GM19035 (cell line): ENCODE measurements at regions not wholly inside any gene's neighbourhood (a gene's known extent, or its start where the extent isn't known, plus 50 kb on each side); places are given as distances from the start of the nearest gene placed in this dataset.

Experiments
- ATAC-seq: cut with Tn5 transposase; IDR thresholded peaks from one replicate; pipeline ENCODE4 v1.9.1; 2021; ENCODE audit not compliant: unreplicated experiment

DNA sequence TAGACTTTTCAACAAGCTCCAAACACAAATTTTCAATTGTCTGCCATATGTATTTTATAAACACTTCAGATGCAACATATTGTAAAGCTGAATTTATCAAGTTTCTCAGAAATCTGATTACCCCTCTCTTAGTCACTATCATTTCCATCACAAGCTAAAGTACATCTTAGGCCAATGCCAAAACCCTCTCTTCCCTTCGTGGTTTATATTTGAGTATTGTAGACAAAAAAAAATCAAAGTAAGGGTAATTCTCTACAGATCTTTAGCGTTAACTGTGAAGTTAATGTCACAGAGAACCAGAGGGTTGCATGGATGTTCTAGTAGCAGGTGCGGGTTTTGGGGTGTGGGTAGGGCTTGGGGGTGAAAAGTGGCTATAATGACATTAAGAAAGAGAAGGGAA lies 387.7 kb upstream of the PTGER4 start:
- ATAC-seq, result no peak

DNA sequence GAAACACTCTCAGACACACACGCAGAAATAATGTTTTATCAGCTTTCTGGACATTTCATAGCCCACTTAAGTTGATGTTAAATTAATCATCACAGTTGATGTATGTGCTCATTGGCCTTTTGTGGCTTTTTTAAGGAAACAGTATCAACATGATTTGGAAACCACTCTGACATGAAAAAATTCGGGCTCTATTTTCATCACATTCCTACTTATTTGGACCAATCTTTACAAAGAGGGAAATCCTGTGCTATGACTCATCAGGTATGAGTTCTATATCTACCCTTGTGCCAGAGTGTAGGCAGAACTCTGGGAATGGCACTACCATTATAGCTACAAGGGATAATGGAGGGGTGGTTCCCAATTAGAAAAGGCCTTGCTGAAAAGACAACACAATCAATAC lies 388.4 kb upstream of the PTGER4 start:
- no peak for ATAC-seq

DNA sequence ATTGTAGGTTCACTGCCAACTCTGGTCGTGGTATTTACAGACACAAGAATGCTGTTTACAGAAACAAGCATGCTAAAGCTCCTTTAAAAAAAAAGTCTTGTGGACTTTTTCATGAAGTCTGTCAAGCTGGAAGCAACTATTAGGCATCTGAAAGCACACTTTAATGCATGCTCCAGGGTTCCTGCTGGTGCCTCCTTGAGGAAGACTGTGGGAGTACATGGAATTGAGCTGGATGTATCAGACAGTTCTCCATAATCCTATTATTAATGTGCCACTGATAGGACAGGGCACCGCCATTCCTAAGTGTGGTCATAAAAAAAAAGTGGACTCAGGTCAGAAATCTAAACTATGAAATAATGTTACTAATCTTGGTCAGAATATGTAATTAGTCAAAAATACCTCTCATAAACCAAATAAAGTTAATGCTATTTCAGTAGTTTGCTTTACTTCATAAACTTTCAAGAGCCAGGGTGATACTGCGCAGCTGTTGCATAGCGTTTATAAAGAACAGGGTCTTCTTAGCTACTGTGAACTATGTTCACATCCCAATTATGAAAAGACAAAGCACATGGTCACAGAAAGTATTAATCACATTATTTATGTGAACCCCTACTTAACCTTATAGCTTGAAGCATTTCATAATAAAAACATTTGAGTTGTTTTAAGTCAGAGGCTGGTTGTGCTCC lies 390.8 kb upstream of the PTGER4 start:
- ATAC-seq, result no peak

DNA sequence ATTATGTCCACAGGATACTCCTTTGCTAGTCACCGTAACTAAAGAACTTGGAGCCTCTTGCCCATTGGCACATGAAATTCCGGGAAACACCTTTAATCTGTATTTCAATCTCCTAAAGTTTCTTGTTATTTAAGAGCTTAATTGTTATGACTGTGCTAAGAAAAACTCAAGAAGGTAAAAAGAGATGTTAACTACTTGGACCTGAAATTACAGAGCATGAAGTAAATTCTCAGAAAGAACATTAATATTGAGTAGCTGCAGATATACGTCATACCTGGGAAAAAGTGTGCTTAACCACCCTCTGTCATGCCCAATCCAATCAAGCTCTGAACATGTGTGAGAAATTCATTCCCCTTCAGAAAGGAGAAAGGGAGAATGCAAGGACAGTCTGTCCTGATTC lies 394.9 kb upstream of the PTGER4 start:
- no peak for ATAC-seq

DNA sequence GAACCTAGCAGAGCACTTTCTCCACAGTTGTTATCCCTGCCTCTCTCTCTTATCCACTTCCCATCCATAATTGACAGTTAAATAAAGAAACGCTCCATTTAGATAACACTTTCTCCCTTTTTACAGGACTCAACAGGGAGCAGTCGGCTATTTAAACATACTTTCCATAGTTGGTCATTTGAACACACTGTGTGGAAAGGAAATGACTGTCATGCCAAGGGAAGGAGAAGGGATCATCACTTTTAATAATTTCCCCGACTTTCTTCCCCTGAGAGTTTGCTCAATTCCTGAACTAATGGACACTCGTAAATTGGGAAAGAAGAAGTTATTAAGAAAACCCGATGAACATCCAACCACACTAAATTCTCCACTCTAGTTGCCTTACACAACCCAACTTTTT lies 400.8 kb upstream of the PTGER4 start:
- no peak for ATAC-seq

DNA sequence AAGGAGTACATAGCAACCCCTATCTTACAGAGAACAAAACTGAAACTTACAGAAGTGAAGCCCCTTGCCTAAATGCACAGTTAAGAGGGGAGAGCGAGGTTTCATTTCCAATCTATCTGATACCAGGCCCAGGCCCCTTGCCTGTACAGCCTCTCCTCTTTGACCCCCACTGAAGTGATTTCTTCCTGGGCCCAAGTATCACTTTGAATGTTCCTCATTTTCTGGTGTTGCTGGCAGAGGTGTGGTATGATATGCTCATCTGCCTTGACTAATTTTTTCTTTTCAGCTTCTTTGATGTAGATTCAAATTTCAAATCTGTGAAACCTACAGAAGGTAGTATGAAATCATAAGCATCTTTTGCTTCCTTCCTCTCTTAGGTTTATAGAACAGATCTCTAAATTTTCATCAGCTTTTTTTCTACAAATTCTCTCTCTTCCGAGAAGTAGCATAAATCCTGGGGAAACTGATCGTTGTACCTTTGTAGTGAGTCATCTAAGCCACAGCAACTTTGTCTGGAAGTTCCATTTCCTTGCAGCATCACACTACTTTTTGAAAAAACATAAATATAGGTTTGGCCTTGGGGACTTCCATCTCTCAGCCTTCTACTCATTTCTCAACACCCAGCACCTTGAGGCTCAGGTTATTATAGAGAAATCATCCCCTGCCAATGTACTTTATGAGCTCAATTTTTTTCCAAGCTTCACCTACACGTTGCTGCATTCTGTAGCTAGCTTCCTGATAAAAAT lies 402.4 kb upstream of the PTGER4 start:
- peak; percentile 54 for ATAC-seq

DNA sequence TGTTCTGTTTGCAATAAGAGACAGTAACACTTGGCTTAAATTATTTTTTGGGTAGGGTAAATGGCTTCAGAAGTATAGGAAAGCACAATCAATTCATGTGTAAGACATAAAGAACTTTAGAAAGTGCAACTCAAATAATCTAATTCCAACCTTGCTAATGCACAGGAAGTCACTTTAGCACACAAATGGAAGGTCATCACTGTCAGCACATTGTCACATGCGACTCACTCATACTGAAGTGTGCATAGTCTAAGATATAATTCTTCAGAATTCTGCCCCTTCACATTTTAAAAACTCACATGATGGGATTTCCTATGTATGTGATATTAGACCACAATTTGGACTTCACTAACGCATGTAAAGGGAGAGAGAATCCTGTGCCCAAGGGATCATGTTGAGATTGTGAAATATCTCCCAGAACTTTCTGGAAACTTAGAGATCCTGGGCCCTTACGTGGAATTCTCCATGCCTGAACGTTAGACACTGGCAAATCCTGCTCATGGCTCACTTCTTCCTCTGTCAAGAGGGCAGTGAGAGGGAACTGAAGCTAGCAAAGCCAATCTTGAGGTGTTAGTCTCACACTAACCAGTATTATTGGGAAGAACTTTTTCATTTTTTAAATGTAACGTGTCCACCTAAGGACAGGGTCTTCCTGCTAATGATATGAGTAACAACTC lies 403.2 kb upstream of the PTGER4 start:
- ATAC-seq, result peak; percentile 15

DNA sequence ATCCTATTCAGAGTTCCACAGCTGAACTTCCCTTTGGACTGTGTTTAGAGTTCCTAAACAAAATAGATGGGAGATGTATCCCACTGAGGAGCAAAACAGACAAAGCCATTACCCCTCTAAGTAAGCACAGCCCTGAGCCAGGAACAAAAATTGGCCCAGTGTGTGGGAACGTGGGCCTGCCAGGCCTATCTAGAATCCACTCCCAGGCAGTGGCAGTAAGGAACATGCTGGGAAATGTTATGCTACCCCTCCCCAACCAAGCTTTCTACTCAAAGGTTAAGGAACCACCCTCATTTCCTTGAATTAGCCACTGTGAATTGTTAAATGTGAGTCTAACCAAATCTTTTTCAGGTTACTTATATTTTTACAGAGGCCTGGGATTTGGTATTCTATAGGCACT lies 405.1 kb upstream of the PTGER4 start:
- ATAC-seq, result no peak

DNA sequence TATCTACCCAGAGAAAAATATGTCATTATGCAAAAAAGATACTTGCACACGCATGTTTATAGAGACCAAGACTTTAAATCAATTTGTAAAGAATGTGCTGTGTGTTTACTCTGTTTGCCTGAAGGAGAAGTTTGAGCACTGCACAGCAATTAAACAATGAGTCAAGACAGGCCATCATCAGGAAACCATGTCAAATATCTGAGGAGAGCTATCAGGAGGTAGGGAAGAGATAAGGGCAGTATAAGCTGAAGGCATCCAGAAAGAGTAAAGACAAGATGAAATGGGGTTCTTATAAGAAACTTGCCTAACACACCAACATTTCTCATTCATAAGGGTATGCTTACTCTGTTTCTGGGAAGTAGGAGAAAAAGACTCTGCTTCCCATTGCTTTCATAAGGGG lies 405.8 kb upstream of the PTGER4 start:
- no peak for ATAC-seq

DNA sequence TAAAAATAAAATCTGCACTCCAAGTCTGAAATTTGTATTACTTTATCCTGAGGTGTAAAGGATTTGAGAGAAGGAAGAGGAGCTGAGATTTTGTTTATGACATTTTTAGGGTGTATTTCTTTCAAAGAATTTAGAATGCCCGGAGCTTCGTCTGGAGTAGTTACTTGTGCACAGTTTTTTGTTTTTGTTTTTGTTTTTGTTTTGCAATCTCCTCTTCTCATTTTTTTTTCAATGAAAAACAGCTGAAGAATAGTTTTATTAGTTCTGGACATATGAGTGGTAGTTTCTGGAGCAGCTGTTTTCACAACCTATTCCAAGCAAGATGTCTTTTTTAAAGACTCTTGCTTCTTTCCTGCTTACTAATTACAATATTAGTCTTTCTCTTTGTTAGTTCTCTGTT lies 408.2 kb upstream of the PTGER4 start:
- no peak for ATAC-seq

DNA sequence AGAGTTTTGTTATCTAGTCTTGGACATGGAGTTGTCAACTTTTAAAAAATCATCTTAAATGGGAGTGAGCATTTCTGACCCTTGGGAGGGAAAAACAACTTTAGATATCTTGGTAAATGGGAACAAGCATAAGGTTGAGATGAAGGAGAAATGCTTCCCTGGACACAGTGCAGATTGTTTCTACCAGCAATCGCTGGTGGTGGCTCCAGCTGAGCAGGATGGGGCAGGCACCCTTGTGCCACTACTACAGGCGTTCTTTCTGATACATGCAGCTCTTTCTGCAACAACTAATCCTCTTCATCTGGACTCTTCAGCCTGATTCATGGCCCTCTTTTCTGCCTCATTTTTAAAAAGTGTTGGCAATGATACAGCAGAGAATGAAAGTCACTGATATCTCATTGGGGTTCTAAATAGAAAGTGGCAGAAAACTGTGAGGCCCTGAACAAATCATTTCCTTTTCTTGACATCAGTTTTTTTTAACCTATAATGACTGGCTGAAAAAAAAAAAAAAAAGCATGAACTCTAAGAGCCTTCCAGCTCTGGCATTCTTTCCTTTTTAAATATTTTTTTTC lies 409.4 kb upstream of the PTGER4 start:
- ATAC-seq, result no peak

DNA sequence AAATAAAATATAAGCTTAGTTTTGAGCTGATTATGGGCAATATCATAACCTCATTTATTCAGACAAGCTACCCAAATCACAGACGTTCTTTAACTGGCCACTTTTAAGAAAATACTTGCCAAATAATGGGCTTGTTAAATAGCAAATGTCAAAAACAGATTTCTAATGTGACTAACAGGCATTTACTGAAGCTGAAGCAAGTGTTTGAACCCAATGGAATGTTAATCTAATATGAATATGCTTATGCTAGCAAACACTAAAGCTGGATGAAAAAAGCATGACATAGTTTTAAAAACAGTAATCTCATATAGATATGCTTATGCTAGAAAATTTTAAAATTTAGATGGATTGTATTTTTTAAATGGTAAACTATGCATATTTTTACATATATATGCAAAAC lies 411.6 kb upstream of the PTGER4 start:
- no peak for ATAC-seq

DNA sequence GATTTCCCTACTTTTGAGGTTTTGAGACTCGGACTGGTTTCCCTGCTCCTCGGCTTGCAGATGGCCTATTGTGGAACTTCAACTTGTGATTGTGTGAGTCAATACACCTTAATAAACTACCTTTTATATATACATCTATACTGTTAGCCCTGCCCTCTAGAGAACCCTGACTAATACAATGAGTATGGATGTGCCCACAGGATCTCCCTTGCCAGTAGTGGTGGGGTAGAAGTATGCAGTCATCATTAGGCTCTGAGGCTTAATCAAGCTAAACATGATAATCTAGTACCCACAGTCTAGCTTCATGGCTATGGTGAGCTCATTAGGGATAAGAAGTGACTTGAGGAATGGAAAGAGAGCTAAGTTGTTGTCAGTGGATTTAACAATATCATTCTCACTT lies 412.8 kb upstream of the PTGER4 start:
- no peak for ATAC-seq

DNA sequence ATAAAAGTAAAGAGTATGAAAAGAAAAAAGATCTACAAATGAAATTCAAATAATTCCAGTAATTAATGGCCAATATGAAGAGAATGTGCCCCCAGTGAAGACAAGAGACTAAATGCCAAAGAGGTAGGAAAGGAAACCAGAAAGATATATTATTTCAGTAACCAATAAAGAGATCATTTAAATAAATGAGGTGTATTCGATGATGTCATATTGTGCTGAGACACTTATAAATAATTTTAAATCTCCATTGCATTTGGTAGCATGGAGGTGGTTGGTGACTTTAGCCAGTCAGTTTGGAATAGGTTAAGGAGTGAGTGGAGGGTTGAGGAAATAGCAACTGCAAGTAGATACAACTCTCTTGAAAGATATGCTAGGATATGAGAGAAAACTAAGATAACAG lies 417.7 kb upstream of the PTGER4 start:
- no peak for ATAC-seq

DNA sequence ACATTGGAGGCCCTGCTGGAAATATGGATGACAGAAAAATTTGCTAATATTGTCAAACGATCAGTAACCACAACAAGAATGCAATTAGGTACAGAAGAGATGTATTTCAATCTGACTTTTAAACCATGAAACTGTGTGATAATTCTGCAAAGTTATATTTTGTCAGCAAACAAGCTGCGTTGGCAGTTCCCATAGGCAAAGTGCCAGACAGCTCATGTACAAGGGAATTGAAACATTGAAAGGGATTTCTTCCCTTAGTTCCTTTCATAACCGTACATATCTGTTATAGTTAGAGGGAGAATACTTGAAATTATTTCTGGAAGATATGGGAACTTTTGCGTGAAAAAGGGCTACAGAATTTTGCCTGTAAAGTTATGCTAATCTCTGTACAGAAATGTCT lies 419.4 kb upstream of the PTGER4 start:
- no peak for ATAC-seq

DNA sequence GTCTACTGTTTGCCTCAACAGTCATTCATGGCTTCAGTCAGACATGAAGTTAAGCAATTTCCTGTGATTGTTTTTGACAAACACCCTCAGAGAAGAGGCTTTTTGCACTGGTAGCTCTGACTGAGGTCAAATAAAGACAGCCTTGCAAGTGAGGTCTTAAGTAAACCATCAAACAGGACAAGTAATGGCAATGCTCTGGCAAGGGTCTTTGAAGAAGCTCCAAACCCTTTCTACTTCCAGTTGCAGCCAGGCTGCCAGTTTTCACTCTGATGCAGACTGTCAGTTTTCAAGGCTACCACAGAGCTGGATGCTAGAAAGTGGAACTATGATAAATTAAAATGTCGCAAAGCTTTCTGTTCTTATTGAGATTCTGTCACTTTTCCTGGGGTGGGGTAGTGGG lies 421.5 kb upstream of the PTGER4 start:
- no peak for ATAC-seq

DNA sequence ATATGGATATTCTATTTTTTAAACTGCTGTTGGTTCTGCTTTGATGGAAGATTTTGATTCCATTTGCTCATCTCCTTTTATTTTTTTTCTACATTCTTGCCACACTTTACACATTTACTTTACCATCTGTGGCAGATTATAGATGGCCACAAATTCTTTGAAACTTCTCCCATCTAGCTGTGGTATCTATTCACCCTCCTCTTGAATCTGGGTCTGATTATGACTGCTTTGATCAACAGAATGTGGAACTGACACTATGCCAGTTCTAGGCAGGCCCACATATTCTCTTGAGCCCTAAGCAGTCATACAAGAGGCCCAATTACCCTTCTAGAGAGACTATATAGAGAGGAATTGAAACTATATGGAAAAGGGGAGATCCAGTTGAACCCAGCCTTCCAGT lies 439.0 kb upstream of the PTGER4 start:
- no peak for ATAC-seq

DNA sequence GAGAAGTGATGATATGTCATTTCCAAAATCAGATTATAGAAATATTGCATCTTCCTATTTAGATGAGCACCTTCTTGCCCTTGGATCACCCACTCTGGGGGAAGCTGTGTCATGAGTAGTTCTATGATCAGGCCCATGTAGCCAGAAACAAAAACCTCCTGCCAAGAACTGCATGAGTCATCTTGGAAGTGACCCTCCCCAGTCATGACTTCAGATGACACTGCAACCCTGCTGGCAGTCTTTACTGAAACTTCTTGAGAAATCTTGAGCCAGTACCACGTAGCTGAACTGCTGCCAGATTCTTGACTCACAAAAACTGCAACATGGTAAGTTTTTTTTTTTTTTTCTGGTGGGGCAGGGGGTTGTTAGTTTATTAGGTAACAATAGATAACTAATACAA lies 439.6 kb upstream of the PTGER4 start:
- ATAC-seq, result no peak

DNA sequence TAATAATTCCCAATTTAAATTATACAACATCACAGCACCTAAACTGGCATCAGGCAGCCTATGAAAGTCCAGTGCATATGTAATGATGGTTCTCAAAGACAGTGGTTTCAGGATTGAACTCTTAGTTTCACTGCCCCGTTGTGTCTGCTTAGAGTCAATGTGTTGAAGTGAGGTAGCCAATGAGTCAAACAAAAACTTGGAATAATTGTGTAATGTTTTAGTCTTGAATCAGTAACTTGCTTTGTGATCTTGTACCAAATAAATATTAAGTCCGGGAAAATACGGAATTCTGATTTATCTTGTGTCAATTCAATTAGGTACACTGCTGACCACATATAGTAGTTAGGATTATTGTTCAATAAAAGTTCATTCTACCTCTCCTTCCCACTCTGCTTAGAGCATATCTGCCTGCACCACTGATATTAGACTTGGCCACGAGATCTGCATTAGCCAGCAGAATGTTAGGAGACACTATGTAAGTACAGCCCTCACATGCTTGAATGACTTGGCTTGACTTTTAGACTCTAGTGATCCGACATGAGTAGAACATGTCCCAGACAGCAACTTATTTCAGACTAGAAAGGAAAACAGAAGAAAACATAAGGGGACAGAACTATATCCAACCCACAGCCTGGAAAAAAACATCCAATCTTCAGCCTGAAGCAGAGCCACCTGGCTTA lies 441.5 kb upstream of the PTGER4 start:
- no peak for ATAC-seq

DNA sequence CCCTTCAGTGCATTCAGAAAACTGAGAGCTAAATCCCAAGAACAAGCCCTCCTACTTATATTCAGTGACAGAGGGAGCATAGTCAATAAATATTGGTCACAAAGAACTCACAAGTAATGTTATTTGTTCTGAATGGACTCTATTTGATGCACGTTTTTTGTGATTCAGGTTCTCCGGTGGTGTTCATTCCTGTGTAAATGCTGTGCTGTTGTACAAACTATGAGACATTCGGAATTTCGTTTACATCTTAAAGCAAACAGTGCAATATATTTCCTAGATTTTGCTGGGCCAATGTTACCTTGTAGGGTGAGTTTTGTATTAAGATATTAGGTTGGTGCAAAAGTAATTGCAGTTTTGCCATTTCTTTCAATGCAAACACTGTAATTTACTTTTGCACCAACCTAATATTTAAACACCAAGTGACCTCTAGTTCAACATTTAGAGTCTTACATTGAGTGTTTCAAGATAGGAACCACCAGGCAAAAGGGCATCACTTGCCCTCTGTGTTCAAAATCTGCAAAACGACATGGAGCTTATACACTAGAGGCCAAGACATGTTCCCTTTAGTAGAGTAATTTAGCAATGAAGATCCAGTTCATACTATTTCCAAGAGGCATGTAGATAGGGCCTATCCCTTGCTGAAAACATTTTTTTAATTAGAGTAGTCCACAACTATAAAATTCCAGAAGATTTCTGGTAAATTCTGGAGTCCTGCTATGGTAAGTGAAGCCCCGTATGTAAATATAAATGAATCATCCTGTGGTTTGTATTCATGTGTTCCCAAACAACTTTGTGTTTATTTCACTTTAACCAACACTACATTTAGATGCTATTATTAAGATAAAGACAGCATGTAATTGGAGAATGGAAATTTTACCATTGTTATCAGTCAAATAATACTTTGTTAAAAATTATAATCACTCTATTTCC lies 444.0 kb upstream of the PTGER4 start:
- ATAC-seq, result no peak
